ENCODE measurements at regions not wholly inside any gene's neighbourhood (a gene's known extent, or its start where the extent isn't known, plus 50 kb on each side); places are given as distances from the start of the nearest gene placed in this dataset.

GRCh38 chr3:72230774-72231379 is 445.9 kb upstream of the PROK2 start:
- in situ Hi-C loops (cut with MboI; ENCODE audit: low sequenced_read_pairs), result no loop called here
- Histone ChIP-seq H3K4me1 (no peaks in the 10 kb centered on the region), H3K27me3 (ENCODE audit: low read depth) (no peaks in the 10 kb centered on the region), H3K36me3 (replicated peaks) (no peaks in the 10 kb centered on the region), H3K9me3 (no peaks in the 10 kb centered on the region), H3K4me3 (no peak overlapping the region)
- DNase-seq (ENCODE audit: low spot score in 2 of 2), result no peak

GRCh38 chr3:72229952-72230351 is 445.0 kb upstream of the PROK2 start:
- Histone ChIP-seq H3K9me3 (no peaks in the 10 kb centered on the region), H3K27me3 (ENCODE audit: low read depth) (no peaks in the 10 kb centered on the region), H3K4me1 (no peaks in the 10 kb centered on the region), H3K36me3 (replicated peaks) (no peaks in the 10 kb centered on the region), H3K4me3 (no peak overlapping the region)
- no peak for DNase-seq (ENCODE audit: low spot score in 2 of 2)
- in situ Hi-C loops (cut with MboI; ENCODE audit: low sequenced_read_pairs), result no loop called here

- in situ Hi-C loops (cut with MboI; ENCODE audit: low sequenced_read_pairs), result no loop called here
- Histone ChIP-seq H3K4me1 (no peaks in the 10 kb centered on the region), H3K4me3 (no peak overlapping the region), H3K9me3 (peaks cover 7% of the 10 kb centered on the region; the same call in 1 of the 2 replicates), H3K27me3 (ENCODE audit: low read depth) (no peaks in the 10 kb centered on the region), H3K36me3 (replicated peaks) (no peaks in the 10 kb centered on the region)
- no peak for DNase-seq (ENCODE audit: low spot score in 2 of 2)
Measured at GRCh38 chr3:72227486-72228070, 442.6 kb upstream of the PROK2 start.

GRCh38 chr3:72224804-72225509 is 440.0 kb upstream of the PROK2 start:
- in situ Hi-C loops (cut with MboI; ENCODE audit: low sequenced_read_pairs), result no loop called here
- Histone ChIP-seq H3K4me1 (no peaks in the 10 kb centered on the region), H3K27me3 (ENCODE audit: low read depth) (no peaks in the 10 kb centered on the region), H3K9me3 (peaks cover 7% of the 10 kb centered on the region; the same call in 1 of the 2 replicates), H3K4me3 (no peak overlapping the region), H3K36me3 (replicated peaks) (no peaks in the 10 kb centered on the region)
- no peak for DNase-seq (ENCODE audit: low spot score in 2 of 2)

GRCh38 chr3:72223628-72224027 is 438.7 kb upstream of the PROK2 start:
- in situ Hi-C loops (cut with MboI; ENCODE audit: low sequenced_read_pairs), result no loop called here
- H3K4me3 ChIP-seq, result no peak overlapping the region
- no peak for DNase-seq (ENCODE audit: low spot score in 2 of 2)
- no peaks in the 10 kb centered on the region for H3K36me3 ChIP-seq (replicated peaks)
- no peaks in the 10 kb centered on the region for H3K27me3 ChIP-seq (ENCODE audit: low read depth)
- no peaks in the 10 kb centered on the region for H3K4me1 ChIP-seq
- peaks cover 7% of the 10 kb centered on the region; the same call in 1 of the 2 replicates for H3K9me3 ChIP-seq

- H3K27me3 ChIP-seq (ENCODE audit: low read depth), result no peaks in the 10 kb centered on the region
- H3K9me3 ChIP-seq, result peaks cover 7% of the 10 kb centered on the region; the same call in 1 of the 2 replicates
- no peaks in the 10 kb centered on the region for H3K4me1 ChIP-seq
- H3K4me3 ChIP-seq, result no peak overlapping the region
- in situ Hi-C loops (cut with MboI; ENCODE audit: low sequenced_read_pairs), result no loop called here
- no peak for DNase-seq (ENCODE audit: low spot score in 2 of 2)
- H3K36me3 ChIP-seq (replicated peaks), result no peaks in the 10 kb centered on the region
Measured at GRCh38 chr3:72223116-72223515, 438.2 kb upstream of the PROK2 start.

GRCh38 chr3:72222410-72222809 is 437.5 kb upstream of the PROK2 start:
- H3K36me3 ChIP-seq (replicated peaks), result no peaks in the 10 kb centered on the region
- in situ Hi-C loops (cut with MboI; ENCODE audit: low sequenced_read_pairs), result no loop called here
- peaks cover 7% of the 10 kb centered on the region; the same call in 1 of the 2 replicates for H3K9me3 ChIP-seq
- H3K27me3 ChIP-seq (ENCODE audit: low read depth), result no peaks in the 10 kb centered on the region
- H3K4me3 ChIP-seq, result no peak overlapping the region
- DNase-seq (ENCODE audit: low spot score in 2 of 2), result no peak
- H3K4me1 ChIP-seq, result no peaks in the 10 kb centered on the region

- Histone ChIP-seq H3K9me3 (peaks cover 7% of the 10 kb centered on the region; the same call in 1 of the 2 replicates), H3K4me3 (no peak overlapping the region), H3K27me3 (ENCODE audit: low read depth) (no peaks in the 10 kb centered on the region), H3K36me3 (replicated peaks) (no peaks in the 10 kb centered on the region), H3K4me1 (no peaks in the 10 kb centered on the region)
- in situ Hi-C loops (cut with MboI; ENCODE audit: low sequenced_read_pairs), result no loop called here
- no peak for DNase-seq (ENCODE audit: low spot score in 2 of 2)
Measured at GRCh38 chr3:72220946-72221345, 436.0 kb upstream of the PROK2 start.

GRCh38 chr3:72219752-72220151 is 434.8 kb upstream of the PROK2 start:
- no peak overlapping the region for H3K4me3 ChIP-seq
- H3K9me3 ChIP-seq, result peaks cover 7% of the 10 kb centered on the region; the same call in 1 of the 2 replicates
- in situ Hi-C loops (cut with MboI; ENCODE audit: low sequenced_read_pairs), result no loop called here
- no peaks in the 10 kb centered on the region for H3K36me3 ChIP-seq (replicated peaks)
- no peaks in the 10 kb centered on the region for H3K27me3 ChIP-seq (ENCODE audit: low read depth)
- no peaks in the 10 kb centered on the region for H3K4me1 ChIP-seq
- no peak for DNase-seq (ENCODE audit: low spot score in 2 of 2)

GRCh38 chr3:72217570-72217969 is 432.6 kb upstream of the PROK2 start:
- Histone ChIP-seq H3K4me1 (peaks cover 6% of the 10 kb centered on the region), H3K36me3 (replicated peaks) (no peaks in the 10 kb centered on the region), H3K9me3 (no peaks in the 10 kb centered on the region), H3K27me3 (ENCODE audit: low read depth) (no peaks in the 10 kb centered on the region), H3K4me3 (no peak overlapping the region)
- in situ Hi-C loops (cut with MboI; ENCODE audit: low sequenced_read_pairs), result no loop called here
- no peak for DNase-seq (ENCODE audit: low spot score in 2 of 2)

- no peaks in the 10 kb centered on the region for H3K9me3 ChIP-seq
- H3K4me1 ChIP-seq, result peaks cover 17% of the 10 kb centered on the region
- DNase-seq (ENCODE audit: low spot score in 2 of 2), result no peak
- no peaks in the 10 kb centered on the region for H3K36me3 ChIP-seq (replicated peaks)
- no peaks in the 10 kb centered on the region for H3K27me3 ChIP-seq (ENCODE audit: low read depth)
- H3K4me3 ChIP-seq, result no peak overlapping the region
- in situ Hi-C loops (cut with MboI; ENCODE audit: low sequenced_read_pairs), result no loop called here
Measured at GRCh38 chr3:72214066-72214951, 429.4 kb upstream of the PROK2 start.

GRCh38 chr3:72213296-72214065 is 428.5 kb upstream of the PROK2 start:
- Histone ChIP-seq H3K36me3 (replicated peaks) (no peaks in the 10 kb centered on the region), H3K4me3 (no peak overlapping the region), H3K4me1 (peaks cover 17% of the 10 kb centered on the region), H3K9me3 (no peaks in the 10 kb centered on the region), H3K27me3 (ENCODE audit: low read depth) (no peaks in the 10 kb centered on the region)
- in situ Hi-C loops (cut with MboI; ENCODE audit: low sequenced_read_pairs), result no loop called here
- no peak for DNase-seq (ENCODE audit: low spot score in 2 of 2)

- H3K4me1 ChIP-seq, result peaks cover 17% of the 10 kb centered on the region
- in situ Hi-C loops (cut with MboI; ENCODE audit: low sequenced_read_pairs), result no loop called here
- H3K36me3 ChIP-seq (replicated peaks), result no peaks in the 10 kb centered on the region
- H3K9me3 ChIP-seq, result no peaks in the 10 kb centered on the region
- no peak overlapping the region for H3K4me3 ChIP-seq
- peak; percentile 20 to 91 for DNase-seq (ENCODE audit: low spot score in 2 of 2)
- H3K27me3 ChIP-seq (ENCODE audit: low read depth), result no peaks in the 10 kb centered on the region
Measured at GRCh38 chr3:72212396-72212795, 427.4 kb upstream of the PROK2 start.
